Astrocyte of the cerebellum (primary cell): ENCODE measurements at regions not wholly inside any gene's neighbourhood (a gene's known extent, or its start where the extent isn't known, plus 50 kb on each side); places are given as distances from the start of the nearest gene placed in this dataset.

Experiments
- DNase-seq: peaks from one replicate; pipeline ENCODE4 v3.0.0-alpha.2; 2011; ENCODE audit warnings: low read depth
- H3K4me3 ChIP-seq: 2 replicates; pipeline ENCODE4 v1.5.1; 2011; ENCODE audit warnings: mild to moderate bottlenecking, low read depth, low read length, moderate library complexity
- CTCF ChIP-seq: IDR thresholded peaks from 2 replicates; pipeline ENCODE4 v1.5.1; 2012; ENCODE audit warnings: low read length, low read depth, moderate library complexity, mild to moderate bottlenecking; ENCODE audit errors: missing control alignments
- in situ Hi-C: cut with HindIII; loops from 2 replicates; pipeline ENCODE4 v1.10.0; 2017; ENCODE audit warnings: low sequenced_read_pairs

- no peak overlapping the region for H3K4me3 ChIP-seq
- TF ChIP-seq CTCF: no peak
- in situ Hi-C loops: no loop called here
- no peak for DNase-seq
These were observed 176.3 kb downstream of the ZNF621 start for GRCh38 chr3:40701016-40701588.

- DNase-seq: no peak
- no peak for TF ChIP-seq CTCF
- H3K4me3 ChIP-seq: no peak overlapping the region
- in situ Hi-C loops: no loop called here
These were observed 179.5 kb downstream of the ZNF621 start for GRCh38 chr3:40704224-40704623.

- TF ChIP-seq CTCF: no peak
- no peak for DNase-seq
- in situ Hi-C loops: no loop called here
- no peak overlapping the region for H3K4me3 ChIP-seq
These were observed 180.9 kb downstream of the ZNF621 start for GRCh38 chr3:40705663-40706062.

GRCh38 chr3:40713306-40713705 lies 188.5 kb downstream of the ZNF621 start:
- no peak for TF ChIP-seq CTCF
- H3K4me3 ChIP-seq: no peak overlapping the region
- in situ Hi-C loops: no loop called here
- DNase-seq: no peak

GRCh38 chr3:40713795-40714194 lies 189.0 kb downstream of the ZNF621 start:
- TF ChIP-seq CTCF: no peak
- in situ Hi-C loops: no loop called here
- DNase-seq: no peak
- H3K4me3 ChIP-seq: no peak overlapping the region

- no peak for DNase-seq
- no peak for TF ChIP-seq CTCF
- H3K4me3 ChIP-seq: no peak overlapping the region
- in situ Hi-C loops: no loop called here
These were observed 190.1 kb downstream of the ZNF621 start for GRCh38 chr3:40714771-40715345.

- in situ Hi-C loops: no loop called here
- TF ChIP-seq CTCF: no peak
These were observed 190.8 kb downstream of the ZNF621 start for GRCh38 chr3:40715551-40715950.

More at GRCh38 chr3:40715551-40715950, 190.8 kb downstream of the ZNF621 start:
- no peak overlapping the region for H3K4me3 ChIP-seq
- no peak for DNase-seq
